ENCODE measurements at regions not wholly inside any gene's neighbourhood (a gene's known extent, or its start where the extent isn't known, plus 50 kb on each side); places are given as distances from the start of the nearest gene placed in this dataset.

DNA sequence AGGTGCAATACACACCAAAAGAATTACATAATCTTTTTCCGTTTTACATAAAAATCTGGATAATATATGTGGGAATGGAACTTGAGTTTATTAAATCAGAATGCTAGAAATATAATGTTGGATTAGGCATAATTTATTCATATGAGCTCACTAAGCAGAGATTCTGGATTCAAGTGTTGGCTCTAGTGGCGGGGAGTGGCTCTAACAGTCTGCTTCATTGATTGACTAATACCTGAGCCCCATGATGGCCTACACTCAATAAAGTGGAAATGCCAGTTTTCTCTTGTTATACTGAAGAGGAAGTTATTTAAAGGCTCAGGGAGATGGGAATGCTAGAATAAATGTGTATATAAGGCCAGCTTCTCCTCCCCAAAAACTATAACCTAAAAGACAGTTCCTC, 285.5 kb upstream of the MOCS1 start:
- DNase-seq (ENCODE audit: low read depth, low spot score) (no peak), FAIRE-seq (no peak)
- H3K9ac ChIP-seq (ENCODE audit: control insufficient read depth, extremely low read depth, insufficient read depth, low read length) = no peak overlapping the region
- no peak overlapping the region for H2AFZ ChIP-seq (ENCODE audit: control insufficient read depth, low read length)
- no peaks in the 10 kb centered on the region for H3K4me1 ChIP-seq (ENCODE audit: control insufficient read depth, extremely low read depth, insufficient read depth, low read length)
- TF ChIP-seq, protein P1, sequence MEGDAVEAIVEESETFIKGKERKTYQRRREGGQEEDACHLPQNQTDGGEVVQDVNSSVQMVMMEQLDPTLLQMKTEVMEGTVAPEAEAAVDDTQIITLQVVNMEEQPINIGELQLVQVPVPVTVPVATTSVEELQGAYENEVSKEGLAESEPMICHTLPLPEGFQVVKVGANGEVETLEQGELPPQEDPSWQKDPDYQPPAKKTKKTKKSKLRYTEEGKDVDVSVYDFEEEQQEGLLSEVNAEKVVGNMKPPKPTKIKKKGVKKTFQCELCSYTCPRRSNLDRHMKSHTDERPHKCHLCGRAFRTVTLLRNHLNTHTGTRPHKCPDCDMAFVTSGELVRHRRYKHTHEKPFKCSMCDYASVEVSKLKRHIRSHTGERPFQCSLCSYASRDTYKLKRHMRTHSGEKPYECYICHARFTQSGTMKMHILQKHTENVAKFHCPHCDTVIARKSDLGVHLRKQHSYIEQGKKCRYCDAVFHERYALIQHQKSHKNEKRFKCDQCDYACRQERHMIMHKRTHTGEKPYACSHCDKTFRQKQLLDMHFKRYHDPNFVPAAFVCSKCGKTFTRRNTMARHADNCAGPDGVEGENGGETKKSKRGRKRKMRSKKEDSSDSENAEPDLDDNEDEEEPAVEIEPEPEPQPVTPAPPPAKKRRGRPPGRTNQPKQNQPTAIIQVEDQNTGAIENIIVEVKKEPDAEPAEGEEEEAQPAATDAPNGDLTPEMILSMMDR (optimal IDR thresholded peaks at IDR 0.05 in 1 of 3, IDR thresholded peaks at IDR 0.05 in 1 of 3, conservative IDR thresholded peaks at IDR 0.05 in 1 of 3; ENCODE audit: extremely low read depth in 1 of 3, insufficient read depth in 2 of 3, low read length in 3 of 3) = no peak
- TF ChIP-seq EZH2 (IDR thresholded peaks at IDR 0.05; ENCODE audit: low read length) = no peak
- H4K20me1 ChIP-seq (ENCODE audit: control insufficient read depth, extremely low read depth, insufficient read depth, low read length) = no peaks in the 10 kb centered on the region
- H3K36me3 ChIP-seq (ENCODE audit: control insufficient read depth in 2 of 2, extremely low read depth in 1 of 2, insufficient read depth in 2 of 2, low read length in 2 of 2) = no peaks in the 10 kb centered on the region
- dilution Hi-C loops (cut with MboI; ENCODE audit: extremely low pct_ligation_motif_present, low sequenced_read_pairs) = no loop called here
- no peaks in the 10 kb centered on the region for H3K79me2 ChIP-seq (ENCODE audit: control insufficient read depth, insufficient read depth, low read length)
- no peak overlapping the region for H3K4me3 ChIP-seq (ENCODE audit: control insufficient read depth in 2 of 3, extremely low read depth in 1 of 3, insufficient read depth in 2 of 3, low read depth in 1 of 3, low read length in 3 of 3)
- no peaks in the 10 kb centered on the region for H3K9me3 ChIP-seq (ENCODE audit: control insufficient read depth, low read depth, low read length)
- H3K27ac ChIP-seq (ENCODE audit: control insufficient read depth, insufficient read depth, low read length) = no peak overlapping the region
- H3K4me2 ChIP-seq (ENCODE audit: control insufficient read depth, extremely low read depth, insufficient read depth, low read depth, low read length) = no peak overlapping the region
- no peaks in the 10 kb centered on the region for H3K27me3 ChIP-seq (ENCODE audit: control insufficient read depth, extremely low read depth, insufficient read depth, low read length)
- no peaks in the 10 kb centered on the region for H3K9me1 ChIP-seq (ENCODE audit: control insufficient read depth, extremely low read depth, insufficient read depth, low read length)

DNA sequence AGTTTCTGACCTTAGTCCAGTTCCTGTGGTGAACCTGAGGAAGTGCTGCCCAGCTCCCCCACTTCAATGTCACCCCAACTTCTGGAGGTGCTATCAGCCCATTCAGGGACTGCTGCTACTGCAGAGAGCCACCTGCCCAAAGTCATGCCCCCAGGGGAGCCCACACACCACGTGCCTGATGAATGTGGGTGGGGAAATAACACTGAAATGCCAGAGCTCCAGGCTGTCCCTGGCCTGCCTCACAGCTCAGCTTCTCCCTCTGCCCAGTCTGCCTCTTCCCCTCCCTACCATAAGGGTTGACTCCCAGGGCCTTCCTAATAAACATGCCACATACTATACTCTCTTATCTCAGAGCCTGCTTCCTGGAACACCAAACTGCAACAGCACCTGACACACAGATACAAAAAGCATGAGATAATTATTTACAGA, 276.4 kb upstream of the MOCS1 start:
- no peaks in the 10 kb centered on the region for H3K27me3 ChIP-seq (ENCODE audit: control insufficient read depth, extremely low read depth, insufficient read depth, low read length)
- no peak overlapping the region for H2AFZ ChIP-seq (ENCODE audit: control insufficient read depth, low read length)
- TF ChIP-seq EZH2 (IDR thresholded peaks at IDR 0.05; ENCODE audit: low read length) = no peak
- TF ChIP-seq, protein P1 (optimal IDR thresholded peaks at IDR 0.05 in 1 of 3, IDR thresholded peaks at IDR 0.05 in 1 of 3, conservative IDR thresholded peaks at IDR 0.05 in 1 of 3; ENCODE audit: extremely low read depth in 1 of 3, insufficient read depth in 2 of 3, low read length in 3 of 3) = no peak
- H3K27ac ChIP-seq (ENCODE audit: control insufficient read depth, insufficient read depth, low read length) = no peak overlapping the region
- no peak overlapping the region for H3K4me2 ChIP-seq (ENCODE audit: control insufficient read depth, extremely low read depth, insufficient read depth, low read depth, low read length)
- no peak for DNase-seq (ENCODE audit: low read depth, low spot score)
- FAIRE-seq = no peak
- no peaks in the 10 kb centered on the region for H3K4me1 ChIP-seq (ENCODE audit: control insufficient read depth, extremely low read depth, insufficient read depth, low read length)
- H3K9ac ChIP-seq (ENCODE audit: control insufficient read depth, extremely low read depth, insufficient read depth, low read length) = no peak overlapping the region
- H3K9me1 ChIP-seq (ENCODE audit: control insufficient read depth, extremely low read depth, insufficient read depth, low read length) = no peaks in the 10 kb centered on the region
- H3K79me2 ChIP-seq (ENCODE audit: control insufficient read depth, insufficient read depth, low read length) = no peaks in the 10 kb centered on the region
- dilution Hi-C loops (cut with MboI; ENCODE audit: extremely low pct_ligation_motif_present, low sequenced_read_pairs) = no loop called here
- H3K36me3 ChIP-seq (ENCODE audit: control insufficient read depth in 2 of 2, extremely low read depth in 1 of 2, insufficient read depth in 2 of 2, low read length in 2 of 2) = no peaks in the 10 kb centered on the region
- H3K4me3 ChIP-seq (ENCODE audit: control insufficient read depth in 2 of 3, extremely low read depth in 1 of 3, insufficient read depth in 2 of 3, low read depth in 1 of 3, low read length in 3 of 3) = no peak overlapping the region
- H4K20me1 ChIP-seq (ENCODE audit: control insufficient read depth, extremely low read depth, insufficient read depth, low read length) = no peaks in the 10 kb centered on the region
- no peaks in the 10 kb centered on the region for H3K9me3 ChIP-seq (ENCODE audit: control insufficient read depth, low read depth, low read length)

All from keratinocyte (primary cell).